ENCODE measurements at regions not wholly inside any gene's neighbourhood (a gene's known extent, or its start where the extent isn't known, plus 50 kb on each side); places are given as distances from the start of the nearest gene placed in this dataset.

GRCh38 chr2:53460347-53460746 is 307.3 kb upstream of the CHAC2 start:
- POLR2A ChIA-PET (ENCODE audit: low non-redundant PET) = no interaction called here
- TF ChIP-seq, protein P1, sequence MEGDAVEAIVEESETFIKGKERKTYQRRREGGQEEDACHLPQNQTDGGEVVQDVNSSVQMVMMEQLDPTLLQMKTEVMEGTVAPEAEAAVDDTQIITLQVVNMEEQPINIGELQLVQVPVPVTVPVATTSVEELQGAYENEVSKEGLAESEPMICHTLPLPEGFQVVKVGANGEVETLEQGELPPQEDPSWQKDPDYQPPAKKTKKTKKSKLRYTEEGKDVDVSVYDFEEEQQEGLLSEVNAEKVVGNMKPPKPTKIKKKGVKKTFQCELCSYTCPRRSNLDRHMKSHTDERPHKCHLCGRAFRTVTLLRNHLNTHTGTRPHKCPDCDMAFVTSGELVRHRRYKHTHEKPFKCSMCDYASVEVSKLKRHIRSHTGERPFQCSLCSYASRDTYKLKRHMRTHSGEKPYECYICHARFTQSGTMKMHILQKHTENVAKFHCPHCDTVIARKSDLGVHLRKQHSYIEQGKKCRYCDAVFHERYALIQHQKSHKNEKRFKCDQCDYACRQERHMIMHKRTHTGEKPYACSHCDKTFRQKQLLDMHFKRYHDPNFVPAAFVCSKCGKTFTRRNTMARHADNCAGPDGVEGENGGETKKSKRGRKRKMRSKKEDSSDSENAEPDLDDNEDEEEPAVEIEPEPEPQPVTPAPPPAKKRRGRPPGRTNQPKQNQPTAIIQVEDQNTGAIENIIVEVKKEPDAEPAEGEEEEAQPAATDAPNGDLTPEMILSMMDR (conservative IDR thresholded peaks at IDR 0.05; ENCODE audit: low read depth) = no peak
- CTCF ChIA-PET = interaction anchor here (0.6 kb wide), 2 partner anchors 195 to 279 kb away, joined by 3 read pairs; no protein-coding TSS in a partner anchor
- peak; percentile 3 for DNase-seq (ENCODE audit: low spot score)
- H3K27ac ChIP-seq = no peak overlapping the region

DNA sequence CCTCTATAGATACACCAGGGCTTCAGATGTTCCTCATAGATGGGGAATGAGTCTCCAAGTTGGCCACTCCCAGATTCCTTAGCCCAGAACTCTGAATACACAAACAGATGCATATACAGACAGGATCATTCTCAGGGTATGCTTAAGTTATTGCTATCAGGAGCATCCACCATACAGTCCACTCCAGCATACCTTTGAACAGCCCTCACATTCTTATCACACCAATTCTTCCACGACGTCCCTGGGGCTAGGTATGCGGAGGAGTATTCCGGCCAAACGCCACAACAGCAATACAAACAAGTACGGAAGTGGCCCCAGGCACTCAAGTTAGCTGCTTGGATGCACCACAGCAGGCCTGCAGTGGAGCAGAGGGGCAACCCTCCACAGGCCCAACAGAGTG is 312.5 kb upstream of the CHAC2 start:
- no peak overlapping the region for H3K27ac ChIP-seq
- ChIA-PET CTCF (no interaction called here), POLR2A (ENCODE audit: low non-redundant PET) (no interaction called here)
- TF ChIP-seq, protein P1 (conservative IDR thresholded peaks at IDR 0.05; ENCODE audit: low read depth) = no peak
- no peak for DNase-seq (ENCODE audit: low spot score)

DNA sequence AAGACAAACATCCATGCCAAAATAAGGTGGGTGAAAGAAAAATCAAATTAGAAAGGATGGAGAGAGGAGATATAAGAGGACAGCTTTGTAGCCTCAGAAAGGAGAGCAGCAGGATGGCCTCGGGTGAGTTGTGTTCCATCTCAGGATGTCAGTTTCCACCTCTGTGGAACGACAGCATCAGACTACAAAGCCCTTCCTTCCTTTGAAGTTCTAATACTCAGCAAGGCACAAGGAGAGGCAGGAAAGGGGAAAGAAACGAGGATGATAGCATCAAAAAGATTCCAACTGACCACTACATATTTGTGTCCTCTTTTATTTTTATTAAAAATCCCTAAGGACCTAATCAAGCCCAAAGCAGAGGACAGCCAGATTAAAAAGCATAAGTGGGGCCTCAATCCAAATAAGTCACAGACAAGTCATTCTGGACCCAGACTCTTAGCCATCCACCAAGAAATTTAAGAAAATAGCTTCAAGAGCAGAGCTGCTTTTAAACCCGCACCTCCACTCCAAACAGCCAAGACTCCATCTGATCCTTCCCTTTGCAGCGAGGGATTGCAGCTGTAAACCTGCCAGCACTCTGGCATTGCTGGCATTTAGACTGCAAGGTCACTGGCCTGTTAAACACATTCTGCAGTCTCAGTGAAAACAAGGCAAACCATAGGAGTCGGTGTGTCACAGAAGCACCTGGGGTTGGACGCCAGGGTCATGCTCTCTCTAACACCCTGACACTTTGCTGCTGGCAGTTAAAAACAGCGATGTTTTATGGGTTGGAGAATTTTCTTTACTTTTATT is 314.5 kb upstream of the CHAC2 start:
- H3K27ac ChIP-seq = no peak overlapping the region
- no peak for DNase-seq (ENCODE audit: low spot score)
- TF ChIP-seq, protein P1 (conservative IDR thresholded peaks at IDR 0.05; ENCODE audit: low read depth) = no peak
- ChIA-PET POLR2A (ENCODE audit: low non-redundant PET) (no interaction called here), CTCF (no interaction called here)

GRCh38 chr2:53452400-53452799 is 315.2 kb upstream of the CHAC2 start:
- no peak overlapping the region for H3K27ac ChIP-seq
- POLR2A ChIA-PET (ENCODE audit: low non-redundant PET) = no interaction called here
- DNase-seq (ENCODE audit: low spot score) = no peak
- CTCF ChIA-PET = no interaction called here
- TF ChIP-seq, protein P1 (conservative IDR thresholded peaks at IDR 0.05; ENCODE audit: low read depth) = no peak

DNA sequence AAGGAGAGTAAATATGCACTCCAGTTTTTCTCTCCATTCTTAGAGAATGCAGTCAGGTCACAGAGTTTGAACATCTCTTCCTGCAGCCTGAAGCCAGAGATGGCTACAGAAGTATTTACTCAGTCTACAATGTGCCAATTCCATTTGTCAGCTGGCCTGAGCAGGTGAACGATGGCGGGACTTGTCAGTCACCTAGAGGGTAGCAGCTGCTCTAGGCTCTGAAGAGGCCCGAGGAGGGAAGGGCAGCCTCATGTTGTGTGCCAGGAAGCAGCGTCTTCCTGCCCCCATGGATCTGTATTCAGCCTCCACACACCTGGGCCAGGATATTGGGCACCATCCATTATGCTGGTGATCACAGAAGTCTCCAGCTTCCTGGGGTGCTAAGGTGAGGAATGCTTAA is 316.7 kb upstream of the CHAC2 start:
- no peak for DNase-seq (ENCODE audit: low spot score)
- TF ChIP-seq, protein P1 (conservative IDR thresholded peaks at IDR 0.05; ENCODE audit: low read depth) = no peak
- ChIA-PET CTCF (no interaction called here), POLR2A (ENCODE audit: low non-redundant PET) (no interaction called here)
- no peak overlapping the region for H3K27ac ChIP-seq

- no peak for DNase-seq (ENCODE audit: low spot score)
- TF ChIP-seq, protein P1 (conservative IDR thresholded peaks at IDR 0.05; ENCODE audit: low read depth) = no peak
- no peak overlapping the region for H3K27ac ChIP-seq
- ChIA-PET CTCF (no interaction called here), POLR2A (ENCODE audit: low non-redundant PET) (no interaction called here)
Measured at GRCh38 chr2:53448591-53448990, 319.0 kb upstream of the CHAC2 start.
